ENCODE measurements at regions not wholly inside any gene's neighbourhood (a gene's known extent, or its start where the extent isn't known, plus 50 kb on each side); places are given as distances from the start of the nearest gene placed in this dataset.

DNA sequence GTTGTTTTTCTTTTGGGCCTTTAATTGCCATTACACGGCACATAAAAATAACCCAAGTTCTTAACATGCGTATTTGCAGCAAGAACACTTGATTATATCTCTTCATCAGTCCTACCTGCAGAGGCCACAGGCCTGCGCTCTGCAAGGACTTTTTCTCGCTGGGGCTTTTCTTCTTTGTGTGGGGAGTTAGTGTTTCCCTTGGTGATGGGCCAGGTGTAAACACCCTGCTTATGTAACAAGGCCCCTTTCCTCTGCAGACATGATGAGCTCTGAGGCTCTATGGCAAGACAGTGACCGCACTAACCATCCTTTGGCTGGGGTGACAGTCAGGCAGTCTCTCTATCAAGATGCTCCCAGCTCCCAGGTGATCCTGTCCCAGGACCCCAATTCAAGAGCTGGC is 97.8 kb upstream of the PCSK2 start:
- Histone ChIP-seq H3K27ac (ENCODE audit: insufficient read depth, low read depth, low read length) (no peak overlapping the region), H3K4me1 (ENCODE audit: control insufficient read depth, extremely low read depth, insufficient read depth, low read length) (no peaks in the 10 kb centered on the region), H3K4me3 (replicated peaks in 1 of 3; ENCODE audit: insufficient read depth in 1 of 3, low read depth in 1 of 3, low read length in 3 of 3) (no peak overlapping the region), H3K79me2 (ENCODE audit: control insufficient read depth, insufficient read depth, low read length) (no peaks in the 10 kb centered on the region), H3K4me2 (ENCODE audit: insufficient read depth, low read length) (no peak overlapping the region), H3K9me3 (replicated peaks; ENCODE audit: control insufficient read depth, insufficient read depth, low read length) (peaks cover 3% of the 10 kb centered on the region), H3K36me3 (ENCODE audit: control insufficient read depth in 2 of 2, extremely low read depth in 1 of 2, insufficient read depth in 2 of 2, low read length in 2 of 2) (no peaks in the 10 kb centered on the region), H2AFZ (ENCODE audit: low read depth, low read length) (no peak overlapping the region), H3K27me3 (ENCODE audit: control insufficient read depth in 2 of 2, insufficient read depth in 2 of 2, low read length in 2 of 2) (no peaks in the 10 kb centered on the region), H3K9me1 (replicated peaks; ENCODE audit: control insufficient read depth, extremely low read depth, insufficient read depth, low read length) (no peaks in the 10 kb centered on the region), H4K20me1 (replicated peaks; ENCODE audit: control insufficient read depth, extremely low read depth, insufficient read depth, low read length) (no peaks in the 10 kb centered on the region), H3K9ac (replicated peaks; ENCODE audit: extremely low read depth, insufficient read depth, low read length) (no peak overlapping the region)
- BruUV-seq (replicated peaks): no TSS peak
- dilution Hi-C loops (cut with MboI; ENCODE audit: extremely low pct_ligation_motif_present, low sequenced_read_pairs) (no loop called here), intact Hi-C loops (cut with micrococcal nuclease) (no loop called here)
- DNase-seq (ENCODE audit: low read depth, low spot score) (no peak), FAIRE-seq (no peak)
- ChIA-PET POLR2A (no interaction called here), CTCF (no interaction called here)
- no peak for TF ChIP-seq FOS (IDR thresholded peaks at IDR 0.05; ENCODE audit: borderline replicate concordance, insufficient read depth, low read length)
- TF ChIP-seq, protein P1, sequence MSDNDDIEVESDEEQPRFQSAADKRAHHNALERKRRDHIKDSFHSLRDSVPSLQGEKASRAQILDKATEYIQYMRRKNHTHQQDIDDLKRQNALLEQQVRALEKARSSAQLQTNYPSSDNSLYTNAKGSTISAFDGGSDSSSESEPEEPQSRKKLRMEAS (IDR thresholded peaks at IDR 0.05; ENCODE audit: insufficient read depth, insufficient read length): no peak
- TF ChIP-seq, protein P2, sequence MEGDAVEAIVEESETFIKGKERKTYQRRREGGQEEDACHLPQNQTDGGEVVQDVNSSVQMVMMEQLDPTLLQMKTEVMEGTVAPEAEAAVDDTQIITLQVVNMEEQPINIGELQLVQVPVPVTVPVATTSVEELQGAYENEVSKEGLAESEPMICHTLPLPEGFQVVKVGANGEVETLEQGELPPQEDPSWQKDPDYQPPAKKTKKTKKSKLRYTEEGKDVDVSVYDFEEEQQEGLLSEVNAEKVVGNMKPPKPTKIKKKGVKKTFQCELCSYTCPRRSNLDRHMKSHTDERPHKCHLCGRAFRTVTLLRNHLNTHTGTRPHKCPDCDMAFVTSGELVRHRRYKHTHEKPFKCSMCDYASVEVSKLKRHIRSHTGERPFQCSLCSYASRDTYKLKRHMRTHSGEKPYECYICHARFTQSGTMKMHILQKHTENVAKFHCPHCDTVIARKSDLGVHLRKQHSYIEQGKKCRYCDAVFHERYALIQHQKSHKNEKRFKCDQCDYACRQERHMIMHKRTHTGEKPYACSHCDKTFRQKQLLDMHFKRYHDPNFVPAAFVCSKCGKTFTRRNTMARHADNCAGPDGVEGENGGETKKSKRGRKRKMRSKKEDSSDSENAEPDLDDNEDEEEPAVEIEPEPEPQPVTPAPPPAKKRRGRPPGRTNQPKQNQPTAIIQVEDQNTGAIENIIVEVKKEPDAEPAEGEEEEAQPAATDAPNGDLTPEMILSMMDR (IDR thresholded peaks at IDR 0.05; ENCODE audit: extremely low read depth in 1 of 2, insufficient read depth in 1 of 2, low read depth in 1 of 2, low read length in 2 of 2): no peak
- TF ChIP-seq GATA2 (IDR thresholded peaks at IDR 0.05; ENCODE audit: insufficient read depth, insufficient read length, low read depth, low read length): no peak
- no peak for TF ChIP-seq EZH2 (IDR thresholded peaks at IDR 0.05; ENCODE audit: borderline replicate concordance, low read depth, low read length, severe bottlenecking)
- TF ChIP-seq JUN (IDR thresholded peaks at IDR 0.05; ENCODE audit: borderline replicate concordance, insufficient read depth, insufficient read length, low read depth): no peak
- no peak for TF ChIP-seq POLR2AphosphoS5 (IDR thresholded peaks at IDR 0.05; ENCODE audit: insufficient read depth, low read depth, low read length)
- TF ChIP-seq POLR2A (IDR thresholded peaks at IDR 0.05; ENCODE audit: low read depth, low read length): no peak
